Central memory CD8-positive, alpha-beta T cell (primary cell): ENCODE measurements at regions not wholly inside any gene's neighbourhood (a gene's known extent, or its start where the extent isn't known, plus 50 kb on each side); places are given as distances from the start of the nearest gene placed in this dataset.

Experiments
- ATAC-seq: fragments of 150-1000 bp; cut with Tn5 transposase; replicated peaks from 2 replicates; pipeline ENCODE4 v1.10.0; 2022; ENCODE audit warnings: mild to moderate bottlenecking, moderate FRiP score, moderate number of reproducible peaks; ENCODE audit not compliant: poor library complexity, severe bottlenecking; ENCODE audit errors: extremely low read depth
- DNase-seq, 2 donors: peaks; one replicate each; pipeline ENCODE4 v3.0.0; 2021; ENCODE audit warnings: low spot score in 2 of 2
- H3K27ac Mint-ChIP-seq: one replicate; pipeline ENCODE4 v1.8.0; 2022; ENCODE audit warnings: low read depth, mild to moderate bottlenecking, moderate library complexity, mixed read lengths
- H3K27me3 Mint-ChIP-seq: one replicate; pipeline ENCODE4 v1.8.0; 2022; ENCODE audit warnings: mixed read lengths
- H3K36me3 Mint-ChIP-seq: one replicate; pipeline ENCODE4 v1.8.0; 2022; ENCODE audit warnings: mild to moderate bottlenecking, moderate library complexity, mixed read lengths; ENCODE audit not compliant: insufficient read depth
- H3K4me1 Mint-ChIP-seq: one replicate; pipeline ENCODE4 v1.8.0; 2022; ENCODE audit warnings: mixed read lengths
- H3K4me3 Mint-ChIP-seq: one replicate; pipeline ENCODE4 v1.8.0; 2022; ENCODE audit warnings: mild to moderate bottlenecking, moderate library complexity, mixed read lengths
- H3K9me3 Mint-ChIP-seq: one replicate; pipeline ENCODE4 v1.8.0; 2022; ENCODE audit warnings: mixed read lengths

DNA sequence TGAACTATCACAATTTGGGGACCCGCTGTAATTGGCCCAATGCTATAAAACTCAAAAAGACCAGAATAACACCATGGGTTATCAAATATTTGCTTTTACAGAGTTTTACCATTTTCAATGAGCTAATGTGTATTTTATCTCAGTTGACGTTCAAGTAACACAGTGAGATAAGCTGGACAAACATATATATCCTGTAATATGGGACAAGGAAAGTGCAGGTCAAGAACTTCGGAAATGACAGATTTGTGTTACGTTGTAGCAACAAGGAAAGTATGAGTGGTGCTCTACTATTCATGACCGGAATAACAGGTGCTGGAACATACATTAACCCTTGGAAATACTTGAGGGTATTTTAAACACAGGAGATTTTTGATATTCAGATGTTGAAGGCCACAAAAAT is 566.4 kb upstream of the FLRT2 start:
- no peaks in the 10 kb centered on the region for H3K36me3 Mint-ChIP-seq
- DNase-seq (no peak), ATAC-seq (no peak)
- no peak overlapping the region for H3K4me3 Mint-ChIP-seq
- peaks cover 11% of the 10 kb centered on the region for H3K9me3 Mint-ChIP-seq
- no peaks in the 10 kb centered on the region for H3K4me1 Mint-ChIP-seq
- H3K27me3 Mint-ChIP-seq: no peaks in the 10 kb centered on the region
- H3K27ac Mint-ChIP-seq: no peak overlapping the region

DNA sequence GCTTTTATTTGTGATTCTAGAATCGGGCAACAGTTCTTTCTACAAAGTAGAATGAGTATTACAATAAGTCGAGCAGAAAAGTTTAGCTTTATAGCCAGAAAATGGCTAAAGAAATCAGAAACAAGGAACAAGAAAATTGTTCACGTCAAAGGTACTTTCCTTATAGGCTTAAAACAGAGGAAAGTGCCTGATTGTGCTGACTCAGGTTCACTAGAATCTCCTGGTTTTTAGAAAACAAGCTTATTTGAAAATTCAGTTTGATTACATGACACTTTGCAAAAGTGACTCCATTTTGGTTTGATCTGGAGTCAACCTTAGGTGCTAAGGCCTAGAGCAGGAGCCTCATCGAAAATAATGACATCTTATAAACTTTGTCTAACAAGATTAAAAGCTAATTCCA is 564.7 kb upstream of the FLRT2 start:
- no peak for DNase-seq
- no peaks in the 10 kb centered on the region for H3K36me3 Mint-ChIP-seq
- no peak for ATAC-seq
- no peaks in the 10 kb centered on the region for H3K27me3 Mint-ChIP-seq
- H3K4me3 Mint-ChIP-seq: no peak overlapping the region
- peaks cover 11% of the 10 kb centered on the region for H3K9me3 Mint-ChIP-seq
- H3K4me1 Mint-ChIP-seq: no peaks in the 10 kb centered on the region
- H3K27ac Mint-ChIP-seq: no peak overlapping the region

DNA sequence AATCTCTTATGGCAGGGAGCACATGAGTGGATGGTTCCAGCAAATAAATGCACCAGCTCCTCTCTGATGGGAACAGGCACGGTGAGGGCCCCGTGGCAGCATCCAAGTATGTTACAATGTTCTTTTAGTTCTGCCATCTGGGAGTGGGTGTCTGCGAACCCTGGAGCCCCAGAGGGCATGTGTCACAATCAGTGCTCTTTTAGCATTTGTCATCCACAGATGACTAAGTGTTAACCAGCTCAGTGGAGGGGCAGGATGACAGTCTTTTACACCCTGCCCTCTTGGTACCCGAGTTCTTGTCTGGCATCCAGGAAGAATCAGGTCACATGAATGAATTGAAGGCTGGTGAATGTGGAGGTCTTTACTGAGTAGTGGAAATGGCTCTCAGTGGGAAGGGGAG is 560.4 kb upstream of the FLRT2 start:
- no peak overlapping the region for H3K4me3 Mint-ChIP-seq
- no peaks in the 10 kb centered on the region for H3K4me1 Mint-ChIP-seq
- ATAC-seq: no peak
- no peak for DNase-seq
- no peak overlapping the region for H3K27ac Mint-ChIP-seq
- H3K36me3 Mint-ChIP-seq: no peaks in the 10 kb centered on the region
- H3K27me3 Mint-ChIP-seq: no peaks in the 10 kb centered on the region
- H3K9me3 Mint-ChIP-seq: peaks cover 12% of the 10 kb centered on the region

DNA sequence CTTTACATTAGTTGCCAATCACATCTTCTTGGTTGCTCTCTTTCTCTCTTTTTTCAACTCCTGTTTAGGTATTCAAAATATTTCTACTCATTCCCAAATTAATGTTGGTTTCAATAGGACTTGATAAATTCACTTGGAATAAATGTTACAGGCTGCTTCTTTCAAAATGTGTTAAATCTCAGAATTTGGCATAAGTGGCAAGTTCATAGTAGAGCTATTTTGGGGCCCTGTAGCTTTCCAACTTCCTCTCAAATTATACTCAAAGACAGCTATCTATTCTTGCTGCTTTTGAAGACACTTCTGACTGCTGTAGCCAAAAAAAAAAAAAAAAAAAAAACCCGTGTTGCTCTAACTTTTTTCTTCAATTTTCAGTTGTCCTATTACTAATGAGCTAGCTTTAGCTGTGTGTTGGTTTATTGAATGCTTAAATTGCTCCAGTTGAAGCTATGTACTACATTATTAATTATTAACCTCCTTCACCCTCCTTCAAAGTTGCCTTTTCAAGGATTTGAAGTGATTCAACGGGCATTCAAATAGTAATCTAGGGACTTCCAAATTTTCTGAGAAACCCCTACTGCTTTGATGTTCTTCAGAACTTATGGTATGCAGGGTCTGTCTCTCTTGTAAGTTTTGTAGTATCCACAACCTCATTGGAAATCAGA is 554.6 kb upstream of the FLRT2 start:
- no peaks in the 10 kb centered on the region for H3K27me3 Mint-ChIP-seq

DNA sequence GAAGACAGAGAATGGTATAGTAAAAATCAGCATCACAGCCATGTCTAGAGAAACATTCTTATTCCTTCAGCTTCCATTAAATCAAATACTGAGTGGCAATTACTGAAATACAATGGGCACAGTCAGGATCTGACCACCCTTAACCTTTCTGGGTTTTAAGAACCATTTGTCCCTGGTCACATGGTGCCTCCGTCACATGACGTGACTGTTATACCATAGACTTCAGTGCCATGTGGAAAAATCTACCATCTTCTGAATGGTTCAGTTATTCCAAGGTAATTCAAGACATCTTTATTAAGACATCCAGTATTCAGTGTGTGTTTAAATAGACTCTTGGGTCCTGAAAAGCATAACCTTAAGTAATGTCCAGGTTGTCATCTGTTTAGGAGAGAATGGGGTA is 553.1 kb upstream of the FLRT2 start:
- peaks cover 14% of the 10 kb centered on the region for H3K9me3 Mint-ChIP-seq
- H3K36me3 Mint-ChIP-seq: no peaks in the 10 kb centered on the region
- H3K27me3 Mint-ChIP-seq: no peaks in the 10 kb centered on the region
- no peak overlapping the region for H3K27ac Mint-ChIP-seq
- no peak for DNase-seq
- no peak overlapping the region for H3K4me3 Mint-ChIP-seq
- ATAC-seq: no peak
- no peaks in the 10 kb centered on the region for H3K4me1 Mint-ChIP-seq

More for the DNA sequence above, 554.6 kb upstream of the FLRT2 start:
- H3K4me3 Mint-ChIP-seq: no peak overlapping the region
- no peaks in the 10 kb centered on the region for H3K36me3 Mint-ChIP-seq
- peaks cover 11% of the 10 kb centered on the region for H3K9me3 Mint-ChIP-seq
- no peak for ATAC-seq
- no peak overlapping the region for H3K27ac Mint-ChIP-seq
- DNase-seq: no peak
- no peaks in the 10 kb centered on the region for H3K4me1 Mint-ChIP-seq

DNA sequence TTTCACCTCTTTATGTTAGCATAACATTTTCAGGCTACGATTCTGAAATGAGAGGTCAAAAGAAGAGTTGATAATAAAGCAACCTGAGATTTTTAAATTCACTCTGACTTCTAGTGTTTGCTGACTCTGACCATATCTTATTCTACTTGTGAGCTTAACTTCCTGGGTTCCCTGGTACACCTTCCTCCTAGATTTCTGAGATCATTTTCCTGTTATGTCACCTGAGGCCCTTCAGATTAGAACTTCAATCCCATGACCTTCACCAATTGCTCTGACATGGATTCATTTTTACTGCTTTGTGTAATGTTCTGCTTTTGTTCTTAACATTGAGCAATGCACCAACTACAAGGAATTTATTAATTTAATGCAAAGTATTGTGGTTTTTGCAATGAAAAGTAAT is 542.9 kb upstream of the FLRT2 start:
- no peak for DNase-seq
- H3K27me3 Mint-ChIP-seq: no peaks in the 10 kb centered on the region
- H3K27ac Mint-ChIP-seq: no peak overlapping the region
- H3K36me3 Mint-ChIP-seq: no peaks in the 10 kb centered on the region
- no peak overlapping the region for H3K4me3 Mint-ChIP-seq
- no peaks in the 10 kb centered on the region for H3K4me1 Mint-ChIP-seq
- ATAC-seq: no peak
- peaks cover 25% of the 10 kb centered on the region for H3K9me3 Mint-ChIP-seq

DNA sequence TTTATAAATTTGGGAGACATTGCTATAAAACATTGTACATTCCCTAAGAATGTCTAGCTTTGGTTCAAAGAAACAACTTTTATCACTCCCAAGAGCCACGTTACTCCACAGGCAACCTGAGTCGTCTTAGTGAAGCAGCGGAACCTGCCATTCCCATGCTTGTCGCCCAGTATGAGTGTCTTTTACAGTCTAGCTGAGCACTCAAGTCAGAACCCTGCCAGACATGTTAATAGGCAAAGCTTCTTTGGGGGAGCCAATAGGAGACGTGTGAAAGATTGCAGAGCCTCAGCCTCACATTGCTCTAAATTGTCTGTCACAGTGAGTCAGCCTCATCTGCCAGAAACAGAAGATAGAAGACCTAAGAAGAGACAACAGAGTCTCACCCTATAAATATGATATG is 541.6 kb upstream of the FLRT2 start:
- no peak overlapping the region for H3K27ac Mint-ChIP-seq
- DNase-seq (no peak), ATAC-seq (no peak)
- H3K4me1 Mint-ChIP-seq: no peaks in the 10 kb centered on the region
- no peak overlapping the region for H3K4me3 Mint-ChIP-seq
- H3K36me3 Mint-ChIP-seq: no peaks in the 10 kb centered on the region
- no peaks in the 10 kb centered on the region for H3K27me3 Mint-ChIP-seq
- peaks cover 25% of the 10 kb centered on the region for H3K9me3 Mint-ChIP-seq

DNA sequence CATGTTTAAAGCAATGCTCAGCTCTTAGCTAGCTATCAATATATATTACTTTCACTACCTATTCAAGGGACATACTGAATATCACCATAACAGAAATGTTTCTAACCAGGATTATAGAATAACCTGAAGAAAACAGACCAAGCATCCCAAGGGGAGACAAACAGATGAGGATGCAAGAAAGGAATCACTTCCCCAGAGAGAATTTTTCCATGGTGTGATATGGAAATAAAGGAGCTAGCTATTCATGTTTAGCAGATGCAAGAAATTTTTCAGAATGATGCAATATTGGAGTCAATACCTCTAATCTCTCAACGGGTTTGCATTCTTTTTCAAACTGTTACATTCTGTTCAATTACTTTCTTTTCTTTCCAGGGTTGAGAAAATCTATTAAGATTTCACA is 538.9 kb upstream of the FLRT2 start:
- Mint-ChIP-seq H3K4me1 (no peaks in the 10 kb centered on the region), H3K4me3 (no peak overlapping the region), H3K9me3 (peaks cover 16% of the 10 kb centered on the region), H3K36me3 (peaks cover 2% of the 10 kb centered on the region), H3K27ac (no peak overlapping the region), H3K27me3 (no peaks in the 10 kb centered on the region)
- DNase-seq (no peak), ATAC-seq (no peak)

DNA sequence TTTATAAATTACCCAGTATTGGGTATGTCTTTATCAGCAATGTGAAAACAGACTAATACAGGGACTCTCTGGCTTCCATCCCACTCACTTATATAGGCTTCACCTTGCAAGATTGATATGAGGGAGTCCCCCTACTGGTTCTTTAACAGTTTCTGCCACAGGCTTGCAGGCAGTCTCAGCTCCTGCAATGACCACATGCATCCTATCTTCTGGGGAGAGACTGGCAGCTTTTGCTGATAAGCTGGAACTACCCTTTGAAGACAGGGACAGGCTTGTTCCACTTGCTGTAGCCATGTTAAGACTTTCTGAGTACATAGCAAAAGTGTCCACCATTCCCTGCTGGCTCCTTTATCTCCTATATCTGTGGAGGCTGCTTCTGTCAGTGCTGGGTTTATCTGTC is 531.7 kb upstream of the FLRT2 start:
- H3K27ac Mint-ChIP-seq: no peak overlapping the region
- ATAC-seq: no peak
- no peak for DNase-seq
- H3K36me3 Mint-ChIP-seq: peaks cover 2% of the 10 kb centered on the region
- no peak overlapping the region for H3K4me3 Mint-ChIP-seq
- no peaks in the 10 kb centered on the region for H3K27me3 Mint-ChIP-seq
- H3K4me1 Mint-ChIP-seq: no peaks in the 10 kb centered on the region
- H3K9me3 Mint-ChIP-seq: peaks cover 7% of the 10 kb centered on the region

DNA sequence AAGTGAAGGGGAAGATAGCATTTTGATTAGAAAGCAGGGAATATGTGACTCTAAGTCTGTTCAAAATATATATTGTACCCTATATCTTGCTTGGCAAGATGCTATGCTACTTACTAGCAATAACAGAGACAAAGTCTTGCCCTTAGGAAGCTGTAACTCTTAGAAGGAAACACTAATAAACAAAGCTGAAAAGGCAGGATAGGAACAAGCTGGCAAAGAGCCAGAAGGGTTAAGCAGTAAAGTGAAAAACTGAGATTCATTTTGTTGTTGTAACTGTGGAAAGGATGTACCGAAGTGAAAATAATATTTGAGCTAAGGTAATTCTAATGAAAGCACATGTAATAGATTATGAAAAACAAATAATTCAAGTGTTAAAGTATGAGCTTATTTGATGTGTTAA is 527.1 kb upstream of the FLRT2 start:
- no peaks in the 10 kb centered on the region for H3K36me3 Mint-ChIP-seq
- no peak overlapping the region for H3K4me3 Mint-ChIP-seq
- DNase-seq: no peak
- H3K27me3 Mint-ChIP-seq: no peaks in the 10 kb centered on the region
- no peak overlapping the region for H3K27ac Mint-ChIP-seq
- H3K4me1 Mint-ChIP-seq: no peaks in the 10 kb centered on the region
- peaks cover 27% of the 10 kb centered on the region for H3K9me3 Mint-ChIP-seq
- ATAC-seq: no peak

DNA sequence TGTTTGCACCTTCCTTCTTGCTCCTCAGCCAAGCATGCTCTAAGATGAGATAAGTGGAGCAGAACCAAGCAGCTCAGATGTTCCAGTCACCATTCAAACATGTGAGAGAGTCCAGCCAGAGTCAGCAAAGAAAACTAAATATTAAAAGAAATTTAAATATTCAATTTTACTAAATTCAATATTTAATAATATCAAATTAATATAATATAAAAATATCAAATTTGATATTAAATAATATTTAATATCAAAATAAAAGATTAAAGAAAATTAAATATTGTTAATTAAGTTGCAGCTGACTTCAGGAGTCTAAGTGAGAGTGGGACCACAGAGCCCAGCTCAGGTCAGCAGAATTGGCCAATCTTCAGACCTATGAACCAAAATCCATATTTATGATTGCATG is 526.1 kb upstream of the FLRT2 start:
- DNase-seq (no peak), ATAC-seq (no peak)
- Mint-ChIP-seq H3K27ac (no peak overlapping the region), H3K4me1 (no peaks in the 10 kb centered on the region), H3K4me3 (no peak overlapping the region), H3K9me3 (peaks cover 34% of the 10 kb centered on the region), H3K27me3 (no peaks in the 10 kb centered on the region), H3K36me3 (no peaks in the 10 kb centered on the region)

DNA sequence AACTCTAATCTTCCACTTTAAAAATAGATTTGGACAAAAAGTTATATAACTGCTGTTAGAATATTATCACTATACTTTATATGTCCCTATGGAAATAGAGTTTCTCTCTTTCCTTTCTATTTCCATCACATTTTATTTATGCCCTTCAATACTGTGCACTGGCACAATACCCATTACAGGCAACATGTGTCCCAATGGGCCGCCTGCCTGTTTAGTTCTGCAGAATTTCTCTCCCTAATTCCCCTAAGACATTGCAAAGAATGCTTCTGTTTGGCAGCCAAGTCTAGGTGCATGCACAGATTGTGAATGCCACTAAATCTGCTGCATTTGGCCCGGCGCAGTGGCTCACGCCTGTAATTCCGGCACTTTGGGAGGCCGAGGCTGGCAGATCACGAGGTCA is 520.4 kb upstream of the FLRT2 start:
- H3K27ac Mint-ChIP-seq: no peak overlapping the region

DNA sequence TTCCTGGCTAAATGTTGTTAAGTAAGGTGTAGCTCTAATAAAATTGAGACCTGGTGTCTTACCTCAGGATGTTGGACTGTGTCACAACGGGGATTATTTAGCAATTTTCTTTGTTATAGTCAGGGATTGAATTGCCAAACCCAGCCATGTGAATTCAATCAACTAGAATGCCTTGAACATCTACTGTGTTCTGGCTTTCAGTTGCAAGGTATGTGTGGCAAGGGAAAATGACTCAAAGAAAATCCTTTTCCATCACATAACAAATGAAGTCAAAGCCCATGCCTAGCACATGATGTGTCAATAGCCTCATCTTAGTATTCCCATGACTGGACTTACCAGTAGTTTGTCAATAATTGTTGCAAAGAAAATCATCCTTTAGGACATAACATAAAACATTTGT is 519.8 kb upstream of the FLRT2 start:
- peaks cover 25% of the 10 kb centered on the region for H3K9me3 Mint-ChIP-seq
- no peaks in the 10 kb centered on the region for H3K4me1 Mint-ChIP-seq
- DNase-seq: no peak
- no peaks in the 10 kb centered on the region for H3K27me3 Mint-ChIP-seq
- no peak overlapping the region for H3K4me3 Mint-ChIP-seq
- no peaks in the 10 kb centered on the region for H3K36me3 Mint-ChIP-seq
- no peak for ATAC-seq
- no peak overlapping the region for H3K27ac Mint-ChIP-seq

More for the DNA sequence above, 520.4 kb upstream of the FLRT2 start:
- Mint-ChIP-seq H3K9me3 (peaks cover 25% of the 10 kb centered on the region), H3K4me3 (no peak overlapping the region), H3K27me3 (no peaks in the 10 kb centered on the region), H3K36me3 (no peaks in the 10 kb centered on the region), H3K4me1 (no peaks in the 10 kb centered on the region)
- ATAC-seq (no peak), DNase-seq (no peak)

DNA sequence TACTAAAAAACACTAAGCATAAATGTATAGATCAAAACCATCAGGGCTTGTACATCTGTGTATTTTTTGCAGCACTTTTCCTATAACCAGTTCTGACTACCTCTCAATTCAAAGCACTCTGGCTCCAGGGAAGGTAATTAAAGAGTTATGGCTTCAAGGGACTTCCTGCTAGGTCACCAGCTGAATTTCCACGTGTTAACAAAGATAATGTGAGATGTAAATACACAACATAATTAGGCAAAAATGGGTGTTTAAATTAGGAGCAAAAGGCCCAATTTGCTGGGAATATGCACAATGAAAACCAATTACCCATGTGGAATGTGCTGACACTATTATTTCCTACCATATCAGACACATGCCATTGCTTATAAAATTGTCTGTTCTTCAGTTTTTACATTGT is 513.4 kb upstream of the FLRT2 start:
- no peak overlapping the region for H3K27ac Mint-ChIP-seq
- ATAC-seq: no peak

More for the DNA sequence above, 513.4 kb upstream of the FLRT2 start:
- no peaks in the 10 kb centered on the region for H3K36me3 Mint-ChIP-seq
- H3K4me1 Mint-ChIP-seq: no peaks in the 10 kb centered on the region
- H3K9me3 Mint-ChIP-seq: peaks cover 10% of the 10 kb centered on the region
- no peak overlapping the region for H3K4me3 Mint-ChIP-seq
- H3K27me3 Mint-ChIP-seq: no peaks in the 10 kb centered on the region
- no peak for DNase-seq
